Bronchial epithelial cell (primary cell): ENCODE measurements at regions not wholly inside any gene's neighbourhood (a gene's known extent, or its start where the extent isn't known, plus 50 kb on each side); places are given as distances from the start of the nearest gene placed in this dataset.
A peak's percentile ranks its signal among the peaks of the same experiment; 100 is the strongest.
"Not testable (repeated sequence)": the region's sequence is repeated elsewhere in the genome, so short reads cannot be mapped to it uniquely, and the experiment has no call there.

Experiments used
- DNase-seq: peaks from one replicate; pipeline ENCODE4 v3.0.0-alpha.2; 2010; ENCODE audit warnings: low read depth
- FAIRE-seq: peaks from 2 replicates; lab custom pipeline; 2011; peaks lifted over from hg19 to GRCh38; lab: Jason Lieb, UNC
- H3K27me3 ChIP-seq: 2 replicates; pipeline ENCODE4 v1.5.1; 2011; ENCODE audit warnings: low read length; ENCODE audit not compliant: control insufficient read depth, insufficient read depth
- H3K36me3 ChIP-seq: 2 replicates; pipeline ENCODE4 v1.5.1; 2011; ENCODE audit warnings: low read length; ENCODE audit not compliant: control insufficient read depth, insufficient read depth
- H3K4me3 ChIP-seq: 2 replicates; pipeline ENCODE4 v1.5.1; 2011; ENCODE audit warnings: mild to moderate bottlenecking, low read depth, low read length, control low read depth
- CTCF ChIP-seq: IDR thresholded peaks from 2 replicates; pipeline ENCODE4 v1.5.1; 2011; ENCODE audit warnings: mild to moderate bottlenecking, moderate library complexity, low read length, control low read depth, inconsistent platforms; ENCODE audit not compliant: insufficient read depth, severe bottlenecking

DNA sequence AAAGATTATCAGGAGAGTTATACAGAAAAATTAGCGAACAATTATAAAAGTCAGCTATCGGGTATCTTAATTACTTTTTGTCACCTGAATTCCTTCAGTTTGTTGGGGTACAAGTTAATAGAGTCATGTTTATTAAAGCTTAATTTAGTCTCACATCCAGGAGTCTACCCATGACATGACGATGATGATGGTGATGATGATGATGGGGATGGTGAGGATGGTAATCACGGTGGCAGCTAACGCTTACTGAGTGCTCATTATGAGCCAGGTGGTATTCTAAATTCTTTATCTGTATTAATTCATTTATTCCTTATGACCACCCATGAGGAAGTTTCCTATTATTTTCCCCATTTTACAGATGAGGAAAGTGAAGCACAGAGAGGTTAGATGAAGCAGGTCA, 208.6 kb upstream of the KIF2A start:
- DNase-seq (no peak), FAIRE-seq (no peak)
- Histone ChIP-seq H3K36me3 (no peaks in the 10 kb centered on the region), H3K27me3 (no peaks in the 10 kb centered on the region), H3K4me3 (no peak overlapping the region)
- TF ChIP-seq CTCF = no peak

DNA sequence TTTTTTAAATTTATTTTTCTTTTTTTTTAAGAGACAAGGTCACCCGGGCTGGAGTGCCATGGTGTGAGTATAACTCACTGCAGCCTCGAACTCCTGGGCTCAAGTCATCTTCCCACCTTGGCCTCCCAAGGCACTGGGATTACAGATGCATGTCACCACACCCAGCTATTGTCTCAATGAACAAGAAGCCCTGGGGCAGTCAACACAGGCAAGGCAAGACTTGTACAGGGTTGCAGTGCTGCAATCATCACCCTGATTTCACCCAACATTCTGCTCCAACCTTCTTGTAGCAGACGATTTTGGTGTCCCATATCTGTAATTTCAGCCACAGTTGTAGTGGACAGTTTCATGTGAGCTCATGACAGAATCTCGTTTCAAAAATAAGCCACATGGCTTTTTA, 205.8 kb upstream of the KIF2A start:
- peak; percentile 89 for DNase-seq
- Histone ChIP-seq H3K4me3 (no peak overlapping the region), H3K27me3 (no peaks in the 10 kb centered on the region), H3K36me3 (no peaks in the 10 kb centered on the region)
- TF ChIP-seq CTCF = no peak
- peak; percentile 76 for FAIRE-seq

GRCh38 chr5:62103863-62104262, 202.1 kb upstream of the KIF2A start:
- not testable (repeated sequence) for H3K4me3 ChIP-seq, DNase-seq, H3K36me3 ChIP-seq, FAIRE-seq, H3K27me3 ChIP-seq

- peak; percentile 39 for DNase-seq
- no peak for TF ChIP-seq CTCF
- Histone ChIP-seq H3K4me3 (no peak overlapping the region), H3K36me3 (no peaks in the 10 kb centered on the region), H3K27me3 (no peaks in the 10 kb centered on the region)
- no peak for FAIRE-seq
Measured at GRCh38 chr5:62111428-62111827, 194.6 kb upstream of the KIF2A start.

DNA sequence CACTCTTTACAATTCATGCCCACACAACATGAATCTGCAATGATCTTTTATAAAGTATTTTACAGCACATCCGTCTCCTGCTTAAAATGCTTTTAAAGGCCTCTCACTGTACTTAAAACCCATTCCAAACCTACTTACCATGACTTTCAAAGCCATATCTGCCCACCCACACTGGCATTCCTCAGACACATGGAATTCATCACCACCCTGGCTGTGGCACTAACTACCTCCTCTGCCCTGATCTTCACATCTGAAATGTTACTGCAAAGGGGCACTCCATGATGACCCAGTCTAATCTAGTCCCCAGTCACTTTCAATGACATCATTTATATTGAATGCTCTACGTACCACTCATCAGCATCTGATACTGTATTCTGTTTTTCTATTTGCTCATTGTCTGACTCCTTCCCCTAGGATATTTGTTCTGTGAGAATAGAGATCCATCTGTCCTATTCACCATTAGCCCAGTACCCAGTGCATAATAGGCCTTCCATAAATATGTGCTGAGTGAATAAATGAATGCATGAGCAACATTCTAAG, 193.2 kb upstream of the KIF2A start:
- no peak for TF ChIP-seq CTCF
- FAIRE-seq (no peak), DNase-seq (no peak)
- Histone ChIP-seq H3K4me3 (no peak overlapping the region), H3K27me3 (no peaks in the 10 kb centered on the region), H3K36me3 (no peaks in the 10 kb centered on the region)

DNA sequence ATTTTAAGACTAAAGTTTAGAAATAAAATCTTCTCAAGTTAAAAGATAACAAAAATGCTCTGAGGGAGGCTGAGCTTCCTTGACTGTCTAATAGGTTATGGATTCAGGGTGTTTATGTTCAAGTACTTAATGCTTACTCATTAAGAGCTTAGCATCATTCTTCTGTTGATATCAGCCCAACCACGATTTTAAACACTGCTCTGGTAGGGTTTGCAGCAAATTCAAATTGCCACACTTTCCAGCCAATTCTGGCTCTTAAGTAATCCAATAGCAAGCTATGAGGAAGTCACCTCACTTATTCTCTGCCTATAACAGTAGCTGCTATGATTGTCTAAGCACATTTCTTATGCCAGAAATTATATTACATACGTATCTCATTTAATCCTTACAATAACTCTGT, 191.0 kb upstream of the KIF2A start:
- DNase-seq (no peak), FAIRE-seq (no peak)
- no peak for TF ChIP-seq CTCF
- Histone ChIP-seq H3K36me3 (no peaks in the 10 kb centered on the region), H3K4me3 (no peak overlapping the region), H3K27me3 (no peaks in the 10 kb centered on the region)
